ENCODE measurements at regions not wholly inside any gene's neighbourhood (a gene's known extent, or its start where the extent isn't known, plus 50 kb on each side); places are given as distances from the start of the nearest gene placed in this dataset.
A peak's percentile ranks its signal among the peaks of the same experiment; 100 is the strongest.

DNA sequence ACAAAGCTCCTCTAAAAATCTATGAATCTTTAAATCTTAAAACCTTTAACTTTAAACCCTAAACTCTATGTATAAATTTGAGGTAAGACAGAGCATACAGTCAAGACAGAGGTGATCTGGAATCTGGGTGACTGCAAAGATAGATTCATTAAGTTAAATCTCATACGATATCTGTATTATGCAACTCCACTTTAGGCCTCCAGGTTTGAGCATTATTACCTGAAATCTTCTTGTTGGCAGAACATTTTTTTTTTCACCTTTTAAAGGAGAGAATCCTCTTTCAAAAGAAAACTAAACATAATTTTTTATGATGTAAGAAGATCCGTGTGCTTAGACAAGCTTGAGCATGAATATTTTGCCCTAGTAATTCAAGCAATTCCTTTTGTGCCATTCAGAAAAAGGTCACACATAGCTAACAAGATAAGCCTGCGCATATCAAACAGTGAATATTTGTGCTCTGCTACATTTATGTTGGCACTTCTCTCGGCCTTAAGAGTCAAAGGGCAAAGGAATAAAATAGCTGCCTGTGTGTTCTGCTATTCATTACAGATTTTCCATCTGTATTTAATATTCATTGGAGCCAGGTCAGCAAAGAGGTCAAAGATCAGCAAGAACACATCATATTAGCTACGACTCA, 163.3 kb downstream of the TMTC3 start:
- 37 to 39% methylated on average over 5 of the region's 5 CpGs for WGBS, 2 donors
- H3K4me3 ChIP-seq (ENCODE audit: low read depth, poor library complexity, severe bottlenecking) = no peak overlapping the region
- no peak for DNase-seq (ENCODE audit: low spot score in 2 of 2)
- TF ChIP-seq POLR2A (IDR thresholded peaks at IDR 0.05) = no peak
- TF ChIP-seq, protein P1, sequence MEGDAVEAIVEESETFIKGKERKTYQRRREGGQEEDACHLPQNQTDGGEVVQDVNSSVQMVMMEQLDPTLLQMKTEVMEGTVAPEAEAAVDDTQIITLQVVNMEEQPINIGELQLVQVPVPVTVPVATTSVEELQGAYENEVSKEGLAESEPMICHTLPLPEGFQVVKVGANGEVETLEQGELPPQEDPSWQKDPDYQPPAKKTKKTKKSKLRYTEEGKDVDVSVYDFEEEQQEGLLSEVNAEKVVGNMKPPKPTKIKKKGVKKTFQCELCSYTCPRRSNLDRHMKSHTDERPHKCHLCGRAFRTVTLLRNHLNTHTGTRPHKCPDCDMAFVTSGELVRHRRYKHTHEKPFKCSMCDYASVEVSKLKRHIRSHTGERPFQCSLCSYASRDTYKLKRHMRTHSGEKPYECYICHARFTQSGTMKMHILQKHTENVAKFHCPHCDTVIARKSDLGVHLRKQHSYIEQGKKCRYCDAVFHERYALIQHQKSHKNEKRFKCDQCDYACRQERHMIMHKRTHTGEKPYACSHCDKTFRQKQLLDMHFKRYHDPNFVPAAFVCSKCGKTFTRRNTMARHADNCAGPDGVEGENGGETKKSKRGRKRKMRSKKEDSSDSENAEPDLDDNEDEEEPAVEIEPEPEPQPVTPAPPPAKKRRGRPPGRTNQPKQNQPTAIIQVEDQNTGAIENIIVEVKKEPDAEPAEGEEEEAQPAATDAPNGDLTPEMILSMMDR (IDR thresholded peaks at IDR 0.05) = no peak
- intact Hi-C loops (cut with DNase I; ENCODE audit: low total_unique reads) = no loop called here

DNA sequence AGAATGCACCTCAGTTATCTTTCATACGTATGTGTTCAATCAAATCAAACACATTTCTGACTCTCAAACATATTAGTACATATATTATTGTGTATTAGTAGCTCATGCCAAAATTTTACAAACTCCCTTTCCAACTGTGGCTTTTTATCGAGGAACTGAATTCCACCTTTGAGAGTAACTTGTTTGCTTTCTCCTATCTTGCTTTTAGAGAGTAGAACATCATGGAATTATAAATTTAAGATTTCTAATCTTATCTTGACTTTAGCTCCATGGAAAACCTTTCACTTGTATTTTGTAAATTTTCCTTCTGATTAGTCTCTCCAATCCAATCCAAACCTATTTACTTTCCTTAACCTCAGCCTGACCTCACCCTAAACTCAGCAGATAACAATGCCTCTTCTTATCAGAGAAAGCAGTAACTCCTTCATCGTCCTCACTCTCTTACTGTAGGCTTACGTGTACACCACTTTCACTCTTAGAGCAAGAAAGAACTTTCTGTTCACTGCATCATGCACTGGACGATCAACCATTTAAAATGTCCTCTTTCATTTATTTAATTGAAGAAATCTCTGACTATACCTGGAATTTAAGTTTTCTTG, 164.5 kb downstream of the TMTC3 start:
- intact Hi-C loops (cut with DNase I; ENCODE audit: low total_unique reads) = no loop called here
- 76 to 87% methylated on average over 5 of the region's 5 CpGs for WGBS, 2 donors
- DNase-seq (ENCODE audit: low spot score in 2 of 2) = no peak
- TF ChIP-seq, protein P1 (IDR thresholded peaks at IDR 0.05) = no peak
- no peak for TF ChIP-seq POLR2A (IDR thresholded peaks at IDR 0.05)
- H3K4me3 ChIP-seq (ENCODE audit: low read depth, poor library complexity, severe bottlenecking) = no peak overlapping the region

DNA sequence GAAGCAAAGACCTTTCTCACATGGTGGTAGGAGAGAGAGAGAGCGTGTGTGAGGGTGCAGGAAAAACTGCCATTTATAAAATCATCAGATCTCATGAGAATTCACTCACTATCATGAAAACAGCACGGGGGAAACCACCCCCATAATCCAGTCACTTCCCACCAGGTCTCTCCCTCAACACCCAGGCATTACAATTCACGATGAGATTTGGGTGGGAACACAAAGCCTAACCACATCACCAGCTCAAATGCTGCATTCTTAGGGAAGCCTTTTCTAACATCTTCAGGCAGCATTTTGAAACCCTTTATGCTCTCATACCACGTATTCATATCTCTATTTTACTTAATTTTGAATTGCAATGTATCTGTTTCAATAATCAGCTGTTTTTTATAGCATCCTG, 165.9 kb downstream of the TMTC3 start:
- intact Hi-C loops (cut with DNase I; ENCODE audit: low total_unique reads) = no loop called here
- WGBS, 2 donors = 84 to 90% methylated on average over 4 of the region's 4 CpGs
- H3K4me3 ChIP-seq (ENCODE audit: low read depth, poor library complexity, severe bottlenecking) = no peak overlapping the region
- DNase-seq (ENCODE audit: low spot score in 2 of 2) = no peak
- TF ChIP-seq, protein P1 (IDR thresholded peaks at IDR 0.05) = no peak
- no peak for TF ChIP-seq POLR2A (IDR thresholded peaks at IDR 0.05)

DNA sequence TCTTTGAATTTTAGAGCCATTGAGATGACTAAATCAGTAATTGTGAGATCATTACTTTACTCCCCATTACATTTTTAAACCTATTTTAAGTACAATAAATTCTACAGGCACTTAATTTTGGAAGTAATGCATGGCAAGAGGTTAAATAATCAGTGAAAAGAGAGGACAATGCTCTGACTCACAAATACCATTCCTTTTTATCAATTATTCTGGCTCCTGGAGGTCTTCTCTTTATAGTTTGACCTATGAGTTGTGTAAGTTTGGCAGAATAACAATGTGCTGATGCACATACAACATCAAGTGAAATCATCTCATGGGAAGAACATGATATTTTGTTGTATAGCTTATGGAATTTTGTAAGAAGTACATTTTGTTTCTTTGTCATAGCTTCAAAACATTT, 166.7 kb downstream of the TMTC3 start:
- DNase-seq (ENCODE audit: low spot score in 2 of 2) = no peak
- intact Hi-C loops (cut with DNase I; ENCODE audit: low total_unique reads) = no loop called here
- TF ChIP-seq, protein P1 (IDR thresholded peaks at IDR 0.05) = no peak
- TF ChIP-seq POLR2A (IDR thresholded peaks at IDR 0.05) = no peak
- no peak overlapping the region for H3K4me3 ChIP-seq (ENCODE audit: low read depth, poor library complexity, severe bottlenecking)

DNA sequence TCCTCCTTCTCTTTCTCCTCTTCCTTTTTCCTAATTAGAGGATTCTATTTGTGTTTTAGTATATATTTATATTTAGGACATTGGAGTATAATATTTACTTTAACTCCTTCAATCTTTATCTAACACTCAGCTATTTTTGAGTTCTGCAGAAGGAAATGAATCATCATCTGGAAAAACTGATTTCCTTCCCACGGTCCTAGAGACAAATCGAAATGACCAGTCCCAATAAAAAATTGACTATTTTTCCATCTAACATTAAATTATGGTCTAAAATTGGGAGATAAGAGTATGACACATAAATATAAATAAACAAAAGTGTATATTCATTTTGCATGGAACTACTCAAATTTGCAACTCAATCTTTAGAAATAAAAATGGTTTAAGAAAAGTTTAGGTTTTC, 167.4 kb downstream of the TMTC3 start:
- H3K4me3 ChIP-seq (ENCODE audit: low read depth, poor library complexity, severe bottlenecking) = no peak overlapping the region
- intact Hi-C loops (cut with DNase I; ENCODE audit: low total_unique reads) = no loop called here
- TF ChIP-seq, protein P1 (IDR thresholded peaks at IDR 0.05) = no peak
- no peak for TF ChIP-seq POLR2A (IDR thresholded peaks at IDR 0.05)
- 45 to 54% methylated on average over 2 of the region's 2 CpGs for WGBS, 2 donors
- no peak for DNase-seq (ENCODE audit: low spot score in 2 of 2)

DNA sequence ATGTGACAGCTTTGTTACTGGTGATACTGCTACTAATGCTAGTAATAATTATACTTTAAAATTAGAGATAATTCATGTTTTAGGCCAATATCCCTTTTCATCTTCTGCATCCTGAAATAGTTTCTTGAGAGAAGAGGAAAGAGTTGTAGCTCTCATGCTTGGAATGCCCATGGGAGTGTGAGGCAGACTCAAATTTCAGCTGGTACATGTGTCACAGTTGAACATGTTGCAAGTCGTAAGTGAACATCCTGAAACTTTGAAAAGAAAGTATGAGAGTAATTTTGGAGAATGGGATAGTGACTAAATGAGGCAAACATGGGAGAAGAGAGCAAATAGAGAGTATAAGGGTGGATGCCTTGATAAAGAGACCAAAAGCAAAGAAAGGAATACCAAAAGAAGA, 168.0 kb downstream of the TMTC3 start:
- peak in 1 of 2 donors; percentile 30 for DNase-seq (ENCODE audit: low spot score in 2 of 2)
- H3K4me3 ChIP-seq (ENCODE audit: low read depth, poor library complexity, severe bottlenecking) = no peak overlapping the region
- no peak for TF ChIP-seq POLR2A (IDR thresholded peaks at IDR 0.05)
- TF ChIP-seq, protein P1 (IDR thresholded peaks at IDR 0.05) = no peak
- intact Hi-C loops (cut with DNase I; ENCODE audit: low total_unique reads) = no loop called here
- whole genome bisulfite sequencing, 2 donors = 58 to 61% methylated on average over 1 of the region's 1 CpG

Data from lower leg skin (tissue), 4 donors.